ENCODE measurements at regions not wholly inside any gene's neighbourhood (a gene's known extent, or its start where the extent isn't known, plus 50 kb on each side); places are given as distances from the start of the nearest gene placed in this dataset.

GRCh38 chr5:159543326-159543725 lies 213.0 kb upstream of the IL12B start:
- TF ChIP-seq POLR2A (IDR thresholded peaks at IDR 0.05; ENCODE audit: extremely low read depth, insufficient read length) (no peak), CTCF (IDR thresholded peaks at IDR 0.05; ENCODE audit: low read depth, low read length) (no peak), MAX (IDR thresholded peaks at IDR 0.05; ENCODE audit: low read depth, low read length) (no peak), MYC (IDR thresholded peaks at IDR 0.05; ENCODE audit: low read depth, low read length) (no peak)
